ENCODE measurements at regions not wholly inside any gene's neighbourhood (a gene's known extent, or its start where the extent isn't known, plus 50 kb on each side); places are given as distances from the start of the nearest gene placed in this dataset.

GRCh38 chr3:81349816-81350340, 411.6 kb downstream of the GBE1 start:
- no peaks in the 10 kb centered on the region for H3K9me3 ChIP-seq (ENCODE audit: control insufficient read depth in 4 of 4, low read length in 3 of 4)
- no peak for TF ChIP-seq TAF1 (conservative IDR thresholded peaks at IDR 0.05)
- TF ChIP-seq SP1 (IDR thresholded peaks at IDR 0.05) = no peak
- no peak overlapping the region for H3K4me3 ChIP-seq (ENCODE audit: low read depth in 1 of 3, low read length in 3 of 3)
- H3K27me3 ChIP-seq (ENCODE audit: control insufficient read depth in 4 of 4, insufficient read depth in 4 of 4, low read length in 3 of 4) = no peaks in the 10 kb centered on the region
- no peaks in the 10 kb centered on the region for H3K4me1 ChIP-seq (ENCODE audit: control insufficient read depth in 4 of 4, insufficient read depth in 4 of 4, low read length in 3 of 4)
- H3K27ac ChIP-seq (ENCODE audit: low read depth in 1 of 2, low read length in 2 of 2) = no peak overlapping the region
- no peak overlapping the region for H3K9ac ChIP-seq (ENCODE audit: low read depth in 1 of 2, low read length in 2 of 2)
- no peaks in the 10 kb centered on the region for H3K36me3 ChIP-seq (ENCODE audit: control insufficient read depth in 4 of 4, insufficient read depth in 3 of 4, low read depth in 1 of 4, low read length in 3 of 4)
- DNase-seq (ENCODE audit: low spot score) = no peak
- 75% methylated on average over 4 of the region's 4 CpGs for WGBS

DNA sequence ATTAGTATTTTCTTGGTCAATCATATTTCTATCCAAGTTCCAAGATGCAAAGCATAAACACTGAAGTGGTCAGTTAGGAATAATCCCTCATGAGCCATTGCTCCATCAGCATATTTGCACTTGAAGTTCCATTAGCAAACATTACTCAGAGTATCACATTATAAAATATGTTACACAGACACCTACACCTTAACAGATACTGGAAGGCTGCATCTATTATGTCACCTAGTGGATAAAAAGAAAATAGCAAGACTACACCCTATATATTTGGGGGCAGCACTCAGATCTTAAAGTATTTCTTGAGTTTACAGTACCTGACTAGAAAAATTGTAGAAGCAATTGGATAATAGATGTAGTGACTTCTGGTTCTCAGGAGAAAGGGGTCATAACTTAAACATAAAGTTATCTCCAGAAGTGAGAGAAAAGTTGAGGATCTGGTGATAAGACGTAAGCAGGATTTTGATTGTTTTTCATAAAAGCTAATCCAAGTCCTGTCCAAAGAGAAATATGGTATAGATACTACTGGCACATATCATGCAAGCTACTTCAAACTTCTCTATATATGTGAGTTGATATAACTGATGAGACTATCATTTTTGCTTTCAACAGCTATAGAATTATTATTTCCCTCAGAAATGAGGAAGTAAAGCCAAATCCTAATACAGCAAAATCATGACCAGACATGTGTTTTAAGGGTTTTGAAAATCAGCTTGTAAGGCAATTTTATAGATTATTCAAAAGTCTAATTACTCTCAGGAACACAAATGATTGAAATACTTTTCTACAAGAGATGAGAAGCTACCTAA, 422.2 kb downstream of the GBE1 start:
- H3K4me1 ChIP-seq (ENCODE audit: control insufficient read depth in 4 of 4, insufficient read depth in 4 of 4, low read length in 3 of 4) = no peaks in the 10 kb centered on the region
- no peak for DNase-seq (ENCODE audit: low spot score)
- no peaks in the 10 kb centered on the region for H3K27me3 ChIP-seq (ENCODE audit: control insufficient read depth in 4 of 4, insufficient read depth in 4 of 4, low read length in 3 of 4)
- H3K4me3 ChIP-seq (ENCODE audit: low read depth in 1 of 3, low read length in 3 of 3) = no peak overlapping the region
- TF ChIP-seq, protein P1, sequence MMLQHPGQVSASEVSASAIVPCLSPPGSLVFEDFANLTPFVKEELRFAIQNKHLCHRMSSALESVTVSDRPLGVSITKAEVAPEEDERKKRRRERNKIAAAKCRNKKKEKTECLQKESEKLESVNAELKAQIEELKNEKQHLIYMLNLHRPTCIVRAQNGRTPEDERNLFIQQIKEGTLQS (IDR thresholded peaks at IDR 0.05) = no peak
- TF ChIP-seq GABPA (IDR thresholded peaks at IDR 0.05 in 1 of 2, conservative IDR thresholded peaks at IDR 0.05 in 1 of 2) (no peak), NR2F2 (IDR thresholded peaks at IDR 0.05) (no peak), REST (IDR thresholded peaks at IDR 0.05) (no peak), HNF4G (IDR thresholded peaks at IDR 0.05) (no peak), CTCF (IDR thresholded peaks at IDR 0.05; ENCODE audit: low read depth, low read length, missing input control) (peak; percentile 37), EGR1 (IDR thresholded peaks at IDR 0.05; ENCODE audit: low read depth in 2 of 2) (no peak), RAD21 (IDR thresholded peaks at IDR 0.05) (peak; percentile 57 to 63), FOXA1 (IDR thresholded peaks at IDR 0.05) (no peak), RXRA (IDR thresholded peaks at IDR 0.05) (no peak), SP1 (IDR thresholded peaks at IDR 0.05) (no peak), YY1 (IDR thresholded peaks at IDR 0.05) (no peak), MAX (IDR thresholded peaks at IDR 0.05) (no peak), HNF4A (conservative IDR thresholded peaks at IDR 0.05) (no peak), FOXA2 (IDR thresholded peaks at IDR 0.05) (no peak)
- H3K9me3 ChIP-seq (ENCODE audit: control insufficient read depth in 4 of 4, low read length in 3 of 4) = no peaks in the 10 kb centered on the region
- no peak overlapping the region for H3K9ac ChIP-seq (ENCODE audit: low read depth in 1 of 2, low read length in 2 of 2)
- 94% methylated on average over 1 of the region's 1 CpG for WGBS
- no peaks in the 10 kb centered on the region for H3K36me3 ChIP-seq (ENCODE audit: control insufficient read depth in 4 of 4, insufficient read depth in 3 of 4, low read depth in 1 of 4, low read length in 3 of 4)
- H3K27ac ChIP-seq (ENCODE audit: low read depth in 1 of 2, low read length in 2 of 2) = no peak overlapping the region
